ENCODE measurements at regions not wholly inside any gene's neighbourhood (a gene's known extent, or its start where the extent isn't known, plus 50 kb on each side); places are given as distances from the start of the nearest gene placed in this dataset.

DNA sequence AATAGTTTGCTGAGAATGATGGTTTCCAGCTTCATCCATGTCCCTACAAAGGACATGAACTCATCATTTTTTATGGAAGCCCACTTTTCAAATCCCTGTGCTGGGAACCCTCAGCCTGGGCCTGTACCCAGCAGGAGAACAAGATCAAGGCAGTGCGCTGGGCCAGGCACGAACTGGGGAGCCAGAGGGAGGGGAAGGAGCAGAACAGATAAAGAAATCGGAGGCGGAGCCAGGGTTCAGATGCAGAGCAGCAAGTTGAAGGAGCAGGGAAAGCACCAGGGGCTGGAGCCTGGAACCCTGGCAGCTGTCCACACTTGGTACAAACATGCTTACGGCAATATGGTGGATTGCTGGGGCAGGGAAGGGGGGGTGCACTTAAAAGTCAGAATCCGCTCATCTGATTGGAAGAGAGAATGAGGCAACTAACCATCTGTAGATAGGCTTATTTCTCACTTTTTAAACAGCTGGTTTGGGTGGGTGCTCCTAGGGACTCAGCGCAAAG is 107.5 kb downstream of the NOG start:
- TF ChIP-seq, protein P1, sequence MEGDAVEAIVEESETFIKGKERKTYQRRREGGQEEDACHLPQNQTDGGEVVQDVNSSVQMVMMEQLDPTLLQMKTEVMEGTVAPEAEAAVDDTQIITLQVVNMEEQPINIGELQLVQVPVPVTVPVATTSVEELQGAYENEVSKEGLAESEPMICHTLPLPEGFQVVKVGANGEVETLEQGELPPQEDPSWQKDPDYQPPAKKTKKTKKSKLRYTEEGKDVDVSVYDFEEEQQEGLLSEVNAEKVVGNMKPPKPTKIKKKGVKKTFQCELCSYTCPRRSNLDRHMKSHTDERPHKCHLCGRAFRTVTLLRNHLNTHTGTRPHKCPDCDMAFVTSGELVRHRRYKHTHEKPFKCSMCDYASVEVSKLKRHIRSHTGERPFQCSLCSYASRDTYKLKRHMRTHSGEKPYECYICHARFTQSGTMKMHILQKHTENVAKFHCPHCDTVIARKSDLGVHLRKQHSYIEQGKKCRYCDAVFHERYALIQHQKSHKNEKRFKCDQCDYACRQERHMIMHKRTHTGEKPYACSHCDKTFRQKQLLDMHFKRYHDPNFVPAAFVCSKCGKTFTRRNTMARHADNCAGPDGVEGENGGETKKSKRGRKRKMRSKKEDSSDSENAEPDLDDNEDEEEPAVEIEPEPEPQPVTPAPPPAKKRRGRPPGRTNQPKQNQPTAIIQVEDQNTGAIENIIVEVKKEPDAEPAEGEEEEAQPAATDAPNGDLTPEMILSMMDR (conservative IDR thresholded peaks at IDR 0.05; ENCODE audit: low read depth, low read length), result no peak
- no peak for TF ChIP-seq FOS (IDR thresholded peaks at IDR 0.05; ENCODE audit: low read depth, low read length)
- no peak for TF ChIP-seq BHLHE40 (IDR thresholded peaks at IDR 0.05; ENCODE audit: low read depth, low read length)
- no peak for TF ChIP-seq POLR2A (IDR thresholded peaks at IDR 0.05; ENCODE audit: low read depth, low read length)
- TF ChIP-seq MAZ (IDR thresholded peaks at IDR 0.05; ENCODE audit: borderline replicate concordance, low read depth, low read length), result no peak
- TF ChIP-seq, protein P2, sequence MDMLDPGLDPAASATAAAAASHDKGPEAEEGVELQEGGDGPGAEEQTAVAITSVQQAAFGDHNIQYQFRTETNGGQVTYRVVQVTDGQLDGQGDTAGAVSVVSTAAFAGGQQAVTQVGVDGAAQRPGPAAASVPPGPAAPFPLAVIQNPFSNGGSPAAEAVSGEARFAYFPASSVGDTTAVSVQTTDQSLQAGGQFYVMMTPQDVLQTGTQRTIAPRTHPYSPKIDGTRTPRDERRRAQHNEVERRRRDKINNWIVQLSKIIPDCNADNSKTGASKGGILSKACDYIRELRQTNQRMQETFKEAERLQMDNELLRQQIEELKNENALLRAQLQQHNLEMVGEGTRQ (IDR thresholded peaks at IDR 0.05; ENCODE audit: low read depth, low read length), result no peak
- TF ChIP-seq RAD21 (IDR thresholded peaks at IDR 0.05; ENCODE audit: low read length), result no peak

All from IMR-90 (cell line).